Lung (tissue), 11 donors: ENCODE measurements at regions not wholly inside any gene's neighbourhood (a gene's known extent, or its start where the extent isn't known, plus 50 kb on each side); places are given as distances from the start of the nearest gene placed in this dataset.

Experiments
- ATAC-seq: fragments of 200-7000 bp; cut with Tn5 transposase; one replicate; pipeline ENCODE4 v1.9.1; 2020; ENCODE audit warnings: moderate number of reproducible peaks; ENCODE audit not compliant: insufficient read depth, low FRiP score
- DNase-seq, 3 donors: peaks; one replicate each; pipeline ENCODE4 v3.0.0-alpha.2; 2013 to 2017
- H3K27ac ChIP-seq, 2 donors: one replicate each; pipeline ENCODE4 v1.5.1; 2013; ENCODE audit warnings: mild to moderate bottlenecking in 2 of 2, moderate library complexity in 2 of 2, control low read depth in 1 of 2, inconsistent platforms in 1 of 2, low read depth in 1 of 2, low read length in 1 of 2
- H3K27me3 ChIP-seq, 3 donors: one replicate each; pipeline ENCODE4 v1.5.1; 2013; ENCODE audit warnings: low read length in 2 of 3; ENCODE audit not compliant: control insufficient read depth in 3 of 3, insufficient read depth in 3 of 3
- H3K36me3 ChIP-seq, 4 donors: one replicate each; pipeline ENCODE4 v1.5.1; 2013; ENCODE audit warnings: low read length in 4 of 4, mild to moderate bottlenecking in 1 of 4, moderate library complexity in 1 of 4; ENCODE audit not compliant: control insufficient read depth in 4 of 4, insufficient read depth in 4 of 4
- H3K4me1 ChIP-seq, 5 donors: one replicate each; pipeline ENCODE4 v1.5.1; 2013; ENCODE audit warnings: low read length in 5 of 5, mild to moderate bottlenecking in 2 of 5, moderate library complexity in 1 of 5; ENCODE audit not compliant: control insufficient read depth in 5 of 5, insufficient read depth in 5 of 5
- H3K4me3 ChIP-seq: one replicate; pipeline ENCODE4 v1.5.1; 2013; ENCODE audit warnings: mild to moderate bottlenecking, control low read depth, moderate library complexity
- H3K9ac ChIP-seq, 2 donors: one replicate each; pipeline ENCODE4 v1.5.1; 2013; ENCODE audit warnings: low read length in 2 of 2, control low read depth in 1 of 2; ENCODE audit not compliant: insufficient read depth in 1 of 2
- H3K9me3 ChIP-seq, 4 donors: one replicate each; pipeline ENCODE4 v1.5.1; 2013; ENCODE audit warnings: low read length in 3 of 4, mild to moderate bottlenecking in 1 of 4, moderate library complexity in 1 of 4; ENCODE audit not compliant: control insufficient read depth in 4 of 4, insufficient read depth in 3 of 4
- CTCF ChIP-seq: IDR thresholded peaks from 2 replicates; pipeline ENCODE4 v1.5.1; 2012; ENCODE audit warnings: mild to moderate bottlenecking; ENCODE audit errors: control extremely low read depth, extremely low read depth
- WGBS, 2 donors: extraction: QIAGEN DNeasy Blood & Tissue Kit; methylation state at CpG; one replicate each; pipeline ENCODE4 v1.1.7; 2013; 5-methylcytosine and 5-hydroxymethylcytosine counted together
- donor health status: control.
- donor health status: control.
- donor health status: Bipolar disorder and iron deficiency.
- donor health status: healthy.
- donor health status: DM: yes; HTN: yes; CAD: no.

- WGBS, 2 donors: 85 to 90% methylated on average over 3 of the region's 3 CpGs
- ATAC-seq (no peak), DNase-seq (no peak)
- Histone ChIP-seq H3K27ac (no peak overlapping the region), H3K9me3 (peaks cover 0 to 2% (median 0%) of the 10 kb centered on the region in 4 donors), H3K9ac (no peak overlapping the region), H3K36me3 (no peaks in the 10 kb centered on the region), H3K27me3 (no peaks in the 10 kb centered on the region), H3K4me1 (no peaks in the 10 kb centered on the region), H3K4me3 (no peak overlapping the region)
- TF ChIP-seq CTCF: no peak
These were observed 114.9 kb upstream of the PLXNA4 start for GRCh38 chr7:132691201-132691600.

GRCh38 chr7:132690174-132690573 is 113.9 kb upstream of the PLXNA4 start:
- Histone ChIP-seq H3K4me1 (no peaks in the 10 kb centered on the region), H3K9ac (no peak overlapping the region), H3K27me3 (no peaks in the 10 kb centered on the region), H3K36me3 (no peaks in the 10 kb centered on the region), H3K27ac (no peak overlapping the region), H3K4me3 (no peak overlapping the region), H3K9me3 (peaks cover 0 to 9% (median 0%) of the 10 kb centered on the region in 4 donors)
- no peak for TF ChIP-seq CTCF
- ATAC-seq (no peak), DNase-seq (no peak)
- WGBS, 2 donors: 95 to 96% methylated on average over 10 of the region's 10 CpGs

- TF ChIP-seq CTCF: no peak
- DNase-seq (no peak), ATAC-seq (no peak)
- Histone ChIP-seq H3K4me1 (no peaks in the 10 kb centered on the region), H3K36me3 (no peaks in the 10 kb centered on the region), H3K9ac (no peak overlapping the region), H3K4me3 (no peak overlapping the region), H3K27ac (no peak overlapping the region), H3K9me3 (peaks cover 0 to 15% (median 0%) of the 10 kb centered on the region in 4 donors), H3K27me3 (no peaks in the 10 kb centered on the region)
- WGBS, 2 donors: 75 to 83% methylated on average over 5 of the region's 5 CpGs
These were observed 111.7 kb upstream of the PLXNA4 start for GRCh38 chr7:132687981-132688383.

GRCh38 chr7:132687016-132687415 is 110.7 kb upstream of the PLXNA4 start:
- no peak for ATAC-seq
- WGBS, 2 donors: 93 to 94% methylated on average over 1 of the region's 1 CpG

More at GRCh38 chr7:132687016-132687415, 110.7 kb upstream of the PLXNA4 start:
- no peak for DNase-seq
- H3K27ac ChIP-seq: no peak overlapping the region
- no peak overlapping the region for H3K4me3 ChIP-seq
- H3K9ac ChIP-seq: no peak overlapping the region
- H3K36me3 ChIP-seq: no peaks in the 10 kb centered on the region
- no peaks in the 10 kb centered on the region for H3K4me1 ChIP-seq
- H3K9me3 ChIP-seq: peaks cover 0 to 15% (median 0%) of the 10 kb centered on the region in 4 donors
- H3K27me3 ChIP-seq: no peaks in the 10 kb centered on the region
- TF ChIP-seq CTCF: no peak
